ENCODE measurements at regions not wholly inside any gene's neighbourhood (a gene's known extent, or its start where the extent isn't known, plus 50 kb on each side); places are given as distances from the start of the nearest gene placed in this dataset.

GRCh38 chr10:83706952-83707582 lies 432.2 kb upstream of the GHITM start:
- H3K4me3 Mint-ChIP-seq = no peak overlapping the region

GRCh38 chr10:83713423-83713822 lies 425.9 kb upstream of the GHITM start:
- Mint-ChIP-seq H3K4me1 (no peaks in the 10 kb centered on the region), H3K4me3 (no peak overlapping the region), H3K36me3 (ENCODE audit: low read depth) (no peaks in the 10 kb centered on the region), H3K27me3 (ENCODE audit: low read depth, poor library complexity) (no peaks in the 10 kb centered on the region), H3K9me3 (peaks cover 5% of the 10 kb centered on the region), H3K27ac (no peak overlapping the region)
- TF ChIP-seq CTCF (IDR thresholded peaks at IDR 0.05) = no peak
- DNase-seq = no peak

More at GRCh38 chr10:83706952-83707582, 432.2 kb upstream of the GHITM start:
- no peak for TF ChIP-seq CTCF (IDR thresholded peaks at IDR 0.05)
- Mint-ChIP-seq H3K27ac (peak overlapping the region; percentile 12), H3K9me3 (peaks cover 3% of the 10 kb centered on the region), H3K36me3 (ENCODE audit: low read depth) (no peaks in the 10 kb centered on the region), H3K27me3 (ENCODE audit: low read depth, poor library complexity) (peaks cover 4% of the 10 kb centered on the region), H3K4me1 (peaks cover 15% of the 10 kb centered on the region)
- no peak for DNase-seq

GRCh38 chr10:83723080-83723479 lies 416.2 kb upstream of the GHITM start:
- H3K4me1 Mint-ChIP-seq = no peaks in the 10 kb centered on the region
- no peak overlapping the region for H3K4me3 Mint-ChIP-seq
- H3K9me3 Mint-ChIP-seq = peaks cover 10% of the 10 kb centered on the region
- no peaks in the 10 kb centered on the region for H3K36me3 Mint-ChIP-seq (ENCODE audit: low read depth)
- no peak for TF ChIP-seq CTCF (IDR thresholded peaks at IDR 0.05)
- no peaks in the 10 kb centered on the region for H3K27me3 Mint-ChIP-seq (ENCODE audit: low read depth, poor library complexity)
- DNase-seq = no peak
- H3K27ac Mint-ChIP-seq = no peak overlapping the region

- no peak for DNase-seq
- Mint-ChIP-seq H3K27ac (no peak overlapping the region), H3K4me3 (no peak overlapping the region), H3K36me3 (ENCODE audit: low read depth) (no peaks in the 10 kb centered on the region), H3K9me3 (peaks cover 10% of the 10 kb centered on the region), H3K4me1 (no peaks in the 10 kb centered on the region), H3K27me3 (ENCODE audit: low read depth, poor library complexity) (no peaks in the 10 kb centered on the region)
- no peak for TF ChIP-seq CTCF (IDR thresholded peaks at IDR 0.05)
Measured at GRCh38 chr10:83724471-83725241, 414.7 kb upstream of the GHITM start.

GRCh38 chr10:83725567-83725966 lies 413.7 kb upstream of the GHITM start:
- H3K4me3 Mint-ChIP-seq = no peak overlapping the region
- no peak for DNase-seq
- H3K4me1 Mint-ChIP-seq = no peaks in the 10 kb centered on the region
- peaks cover 5% of the 10 kb centered on the region for H3K9me3 Mint-ChIP-seq
- H3K27ac Mint-ChIP-seq = no peak overlapping the region
- TF ChIP-seq CTCF (IDR thresholded peaks at IDR 0.05) = no peak
- no peaks in the 10 kb centered on the region for H3K36me3 Mint-ChIP-seq (ENCODE audit: low read depth)
- no peaks in the 10 kb centered on the region for H3K27me3 Mint-ChIP-seq (ENCODE audit: low read depth, poor library complexity)
